ENCODE measurements at regions not wholly inside any gene's neighbourhood (a gene's known extent, or its start where the extent isn't known, plus 50 kb on each side); places are given as distances from the start of the nearest gene placed in this dataset.

GRCh38 chr4:97197106-97197505, 946.2 kb downstream of the STPG2 start:
- DNase-seq (ENCODE audit: low read depth, low spot score) (no peak), FAIRE-seq (no peak)
- no peaks in the 10 kb centered on the region for H3K9me1 ChIP-seq (ENCODE audit: control insufficient read depth, extremely low read depth, insufficient read depth, low read length)
- H3K27ac ChIP-seq (ENCODE audit: control insufficient read depth, insufficient read depth, low read length), result no peak overlapping the region
- no peak overlapping the region for H3K4me3 ChIP-seq (ENCODE audit: control insufficient read depth in 2 of 3, extremely low read depth in 1 of 3, insufficient read depth in 2 of 3, low read depth in 1 of 3, low read length in 3 of 3)
- H3K4me2 ChIP-seq (ENCODE audit: control insufficient read depth, extremely low read depth, insufficient read depth, low read depth, low read length), result no peak overlapping the region
- dilution Hi-C loops (cut with MboI; ENCODE audit: extremely low pct_ligation_motif_present, low sequenced_read_pairs), result no loop called here
- no peaks in the 10 kb centered on the region for H3K4me1 ChIP-seq (ENCODE audit: control insufficient read depth, extremely low read depth, insufficient read depth, low read length)
- H4K20me1 ChIP-seq (ENCODE audit: control insufficient read depth, extremely low read depth, insufficient read depth, low read length), result no peaks in the 10 kb centered on the region
- TF ChIP-seq EZH2 (IDR thresholded peaks at IDR 0.05; ENCODE audit: low read length), result no peak
- TF ChIP-seq CTCF (optimal IDR thresholded peaks at IDR 0.05 in 1 of 3, IDR thresholded peaks at IDR 0.05 in 1 of 3, conservative IDR thresholded peaks at IDR 0.05 in 1 of 3; ENCODE audit: extremely low read depth in 1 of 3, insufficient read depth in 2 of 3, low read length in 3 of 3), result no peak
- no peaks in the 10 kb centered on the region for H3K9me3 ChIP-seq (ENCODE audit: control insufficient read depth, low read depth, low read length)
- no peaks in the 10 kb centered on the region for H3K36me3 ChIP-seq (ENCODE audit: control insufficient read depth in 2 of 2, extremely low read depth in 1 of 2, insufficient read depth in 2 of 2, low read length in 2 of 2)
- H3K27me3 ChIP-seq (ENCODE audit: control insufficient read depth, extremely low read depth, insufficient read depth, low read length), result no peaks in the 10 kb centered on the region
- H2AFZ ChIP-seq (ENCODE audit: control insufficient read depth, low read length), result no peak overlapping the region
- no peak overlapping the region for H3K9ac ChIP-seq (ENCODE audit: control insufficient read depth, extremely low read depth, insufficient read depth, low read length)
- H3K79me2 ChIP-seq (ENCODE audit: control insufficient read depth, insufficient read depth, low read length), result no peaks in the 10 kb centered on the region

DNA sequence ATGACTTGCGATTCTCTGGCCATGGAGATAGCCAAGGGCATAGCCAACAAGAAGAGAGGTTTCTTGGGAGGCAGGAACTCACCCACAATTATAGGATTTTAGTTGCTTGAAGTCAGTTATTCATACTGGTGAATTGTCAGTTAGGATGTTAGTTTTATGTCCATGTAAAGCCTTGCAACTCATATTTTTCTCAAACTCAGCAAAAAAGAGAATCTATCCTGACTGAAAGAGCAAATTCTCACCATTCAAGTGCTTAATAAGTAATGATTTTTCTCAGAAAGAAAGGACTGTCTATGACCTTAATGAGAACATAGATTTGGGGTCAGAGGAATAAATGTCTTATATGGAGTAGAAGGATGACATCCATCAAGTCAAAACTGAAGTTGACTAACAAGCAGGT, 934.5 kb downstream of the STPG2 start:
- no peak overlapping the region for H3K27ac ChIP-seq (ENCODE audit: control insufficient read depth, insufficient read depth, low read length)
- no peak overlapping the region for H3K4me2 ChIP-seq (ENCODE audit: control insufficient read depth, extremely low read depth, insufficient read depth, low read depth, low read length)
- H3K9ac ChIP-seq (ENCODE audit: control insufficient read depth, extremely low read depth, insufficient read depth, low read length), result no peak overlapping the region
- no peak for DNase-seq (ENCODE audit: low read depth, low spot score)
- H3K9me3 ChIP-seq (ENCODE audit: control insufficient read depth, low read depth, low read length), result no peaks in the 10 kb centered on the region
- H3K4me1 ChIP-seq (ENCODE audit: control insufficient read depth, extremely low read depth, insufficient read depth, low read length), result no peaks in the 10 kb centered on the region
- FAIRE-seq, result no peak
- no peak overlapping the region for H3K4me3 ChIP-seq (ENCODE audit: control insufficient read depth in 2 of 3, extremely low read depth in 1 of 3, insufficient read depth in 2 of 3, low read depth in 1 of 3, low read length in 3 of 3)
- dilution Hi-C loops (cut with MboI; ENCODE audit: extremely low pct_ligation_motif_present, low sequenced_read_pairs), result no loop called here
- H3K9me1 ChIP-seq (ENCODE audit: control insufficient read depth, extremely low read depth, insufficient read depth, low read length), result no peaks in the 10 kb centered on the region
- no peaks in the 10 kb centered on the region for H3K79me2 ChIP-seq (ENCODE audit: control insufficient read depth, insufficient read depth, low read length)
- H3K27me3 ChIP-seq (ENCODE audit: control insufficient read depth, extremely low read depth, insufficient read depth, low read length), result no peaks in the 10 kb centered on the region
- H2AFZ ChIP-seq (ENCODE audit: control insufficient read depth, low read length), result no peak overlapping the region
- H4K20me1 ChIP-seq (ENCODE audit: control insufficient read depth, extremely low read depth, insufficient read depth, low read length), result no peaks in the 10 kb centered on the region
- TF ChIP-seq EZH2 (IDR thresholded peaks at IDR 0.05; ENCODE audit: low read length) (no peak), CTCF (optimal IDR thresholded peaks at IDR 0.05 in 1 of 3, IDR thresholded peaks at IDR 0.05 in 1 of 3, conservative IDR thresholded peaks at IDR 0.05 in 1 of 3; ENCODE audit: extremely low read depth in 1 of 3, insufficient read depth in 2 of 3, low read length in 3 of 3) (no peak)
- no peaks in the 10 kb centered on the region for H3K36me3 ChIP-seq (ENCODE audit: control insufficient read depth in 2 of 2, extremely low read depth in 1 of 2, insufficient read depth in 2 of 2, low read length in 2 of 2)

All from keratinocyte (primary cell).